ENCODE measurements at regions not wholly inside any gene's neighbourhood (a gene's known extent, or its start where the extent isn't known, plus 50 kb on each side); places are given as distances from the start of the nearest gene placed in this dataset.
A peak's percentile ranks its signal among the peaks of the same experiment; 100 is the strongest.

- H3K36me3 ChIP-seq, result no peaks in the 10 kb centered on the region
- no peaks in the 10 kb centered on the region for H3K27me3 ChIP-seq
- ATAC-seq (no peak), DNase-seq (no peak)
- no peak overlapping the region for H3K4me3 ChIP-seq
- no peak overlapping the region for H3K27ac ChIP-seq
- intact Hi-C loops (cut with DNase I), result no loop called here
- TF ChIP-seq CTCF (IDR thresholded peaks at IDR 0.05), result no peak
- H3K9me3 ChIP-seq, result no peaks in the 10 kb centered on the region
- 65 to 72% methylated on average over 3 of the region's 3 CpGs for WGBS, 2 donors
- peaks cover 0 to 11% (median 0%) of the 10 kb centered on the region in 9 donors for H3K4me1 ChIP-seq
Measured at GRCh38 chr3:157871838-157872460, 234.3 kb downstream of the SHOX2 start.

- intact Hi-C loops (cut with DNase I), result no loop called here
- Histone ChIP-seq H3K9me3 (no peaks in the 10 kb centered on the region), H3K4me3 (no peak overlapping the region), H3K36me3 (no peaks in the 10 kb centered on the region), H3K27me3 (no peaks in the 10 kb centered on the region), H3K4me1 (peaks cover 0 to 11% (median 0%) of the 10 kb centered on the region in 9 donors), H3K27ac (no peak overlapping the region)
- no peak for ATAC-seq
- no peak for TF ChIP-seq CTCF (IDR thresholded peaks at IDR 0.05)
- 85 to 87% methylated on average over 7 of the region's 7 CpGs for WGBS, 2 donors
- DNase-seq, result no peak
Measured at GRCh38 chr3:157871248-157871647, 235.0 kb downstream of the SHOX2 start.

- WGBS, 2 donors, result 34 to 44% methylated on average over 2 of the region's 2 CpGs
- intact Hi-C loops (cut with DNase I), result no loop called here
- Histone ChIP-seq H3K27me3 (no peaks in the 10 kb centered on the region), H3K27ac (peak overlapping the region in 3 of 10 donors; percentile 16 to 61 (median 30)), H3K4me3 (no peak overlapping the region), H3K4me1 (peaks cover 0 to 11% (median 0%) of the 10 kb centered on the region in 9 donors), H3K9me3 (no peaks in the 10 kb centered on the region), H3K36me3 (no peaks in the 10 kb centered on the region)
- ATAC-seq (peak in 5 of 8 donors; percentile 14 to 47 (median 35)), DNase-seq (no peak)
- TF ChIP-seq CTCF (IDR thresholded peaks at IDR 0.05), result no peak
Measured at GRCh38 chr3:157868946-157869345, 237.3 kb downstream of the SHOX2 start.

DNA sequence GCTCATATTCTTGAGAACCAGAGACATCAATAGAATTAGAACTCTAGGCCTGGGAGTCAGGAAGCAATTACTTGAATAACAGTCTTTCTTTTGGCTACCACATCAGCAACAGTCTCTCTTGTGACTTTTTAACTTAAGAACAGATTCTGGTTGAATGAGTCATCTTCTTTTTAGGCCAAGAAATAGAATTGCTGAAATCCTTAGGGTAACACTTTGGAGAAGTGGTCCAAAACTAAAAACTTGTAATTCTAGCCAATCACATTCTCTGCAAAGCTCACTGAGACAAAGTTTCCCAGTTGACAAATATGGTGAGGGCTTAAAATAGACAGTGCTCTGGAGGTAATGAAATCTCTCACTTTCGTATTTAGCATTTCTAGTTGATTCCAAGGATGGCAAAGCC lies 238.0 kb downstream of the SHOX2 start:
- Histone ChIP-seq H3K36me3 (no peaks in the 10 kb centered on the region), H3K27ac (peak overlapping the region in 5 of 10 donors; percentile 6 to 64 (median 27)), H3K27me3 (no peaks in the 10 kb centered on the region), H3K9me3 (no peaks in the 10 kb centered on the region), H3K4me1 (peaks cover 0 to 11% (median 0%) of the 10 kb centered on the region in 9 donors), H3K4me3 (no peak overlapping the region)
- 39 to 43% methylated on average over 1 of the region's 1 CpG for WGBS, 2 donors
- ATAC-seq, result peak in 7 of 8 donors; percentile 71 to 87 (median 79)
- TF ChIP-seq CTCF (IDR thresholded peaks at IDR 0.05), result no peak
- intact Hi-C loops (cut with DNase I), result no loop called here
- no peak for DNase-seq

Measured in heart right ventricle (tissue), 16 donors.